A549 (cell line): ENCODE measurements at regions not wholly inside any gene's neighbourhood (a gene's known extent, or its start where the extent isn't known, plus 50 kb on each side); places are given as distances from the start of the nearest gene placed in this dataset.

Source experiments
- ATAC-seq, 2 experiments: fragments of 200-7000 bp in 1 of 2; fragments of >200 bp in 1 of 2; cut with Nextera tagmentation in 1 of 2; cut with Tn5 transposase in 1 of 2; 3 replicates each; pipeline versions ENCODE4 v1.8.0 to v1.9.1; 2018 to 2020; ENCODE audit warnings: mild to moderate bottlenecking in 1 of 2, moderate library complexity in 1 of 2
- CTCF ChIA-PET: fragments of 300-600 bp; sonication (Branson Sonifier 250); formaldehyde crosslinking; extraction: SDS; loops from one replicate; lab custom pipeline; 2021; ENCODE audit warnings: antibody characterized with exemption, inconsistent platforms; lab: Yijun Ruan, JAX
- POLR2A ChIA-PET: fragments of 350-600 bp; formaldehyde crosslinking; extraction: SDS; loops from one replicate; lab custom pipeline; 2021; ENCODE audit warnings: antibody characterized with exemption, inconsistent platforms; lab: Yijun Ruan, JAX
- DNase-seq, 2 experiments: peaks; one replicate each; pipeline versions ENCODE4 v3.0.0 to v3.0.0-alpha.2; 2011 to 2016; ENCODE audit warnings: low read depth in 1 of 2, low spot score in 1 of 2
- FAIRE-seq: peaks from 2 replicates; lab custom pipeline; 2011; peaks lifted over from hg19 to GRCh38; lab: Jason Lieb, UNC
- H3K27ac ChIP-seq, 2 experiments: fragments of >200 bp; sonication (Bioruptor Twin); formaldehyde crosslinking; 3 replicates each; pipeline ENCODE4 v1.5.1; 2016 to 2017
- H3K4me1 ChIP-seq: fragments of >200 bp; sonication (Bioruptor Twin); formaldehyde crosslinking; 3 replicates; pipeline ENCODE4 v1.6.1; 2016
- H3K4me2 ChIP-seq: fragments of >200 bp; sonication (Bioruptor Twin); formaldehyde crosslinking; 3 replicates; pipeline ENCODE4 v1.6.1; 2016
- H3K4me3 ChIP-seq: fragments of >200 bp; sonication (Bioruptor Twin); formaldehyde crosslinking; 3 replicates; pipeline ENCODE4 v1.5.1; 2016
- H3K9me3 ChIP-seq: fragments of >200 bp; sonication (Bioruptor Twin); formaldehyde crosslinking; 3 replicates; pipeline ENCODE4 v1.6.1; 2016
- CBX2 ChIP-seq: fragments of 200-600 bp; sonication (generic); IDR thresholded peaks from 2 replicates; pipeline ENCODE4 v1.6.1; 2016; ENCODE audit warnings: low read depth, mild to moderate bottlenecking, borderline replicate concordance
- CHD2 ChIP-seq: fragments of 150-350 bp; IDR thresholded peaks from 2 replicates; pipeline ENCODE4 v1.6.1; 2014; ENCODE audit warnings: low read length; ENCODE audit not compliant: partially characterized antibody
- EHF ChIP-seq: fragments of 250-450 bp; sonication (Bioruptor Pico); IDR thresholded peaks from 2 replicates; pipeline ENCODE4 v1.5.0; 2020; ENCODE audit warnings: mild to moderate bottlenecking
- EHMT2 ChIP-seq: fragments of 200-600 bp; sonication (generic); IDR thresholded peaks from 2 replicates; pipeline ENCODE4 v1.6.1; 2016; ENCODE audit warnings: antibody characterized with exemption, low read depth, mild to moderate bottlenecking, moderate library complexity
- EP300 ChIP-seq, 2 experiments: fragments of >200 bp; sonication (Bioruptor Twin); formaldehyde crosslinking; IDR thresholded peaks; 2 replicates in 1 of 2; 3 replicates in 1 of 2; pipeline ENCODE4 v1.6.1; 2016 to 2017
- FOSL2 ChIP-seq, 2 experiments: fragments of 450-650 bp in 1 of 2; fragments of >200 bp in 1 of 2; sonication (Bioruptor Twin) in 1 of 2; formaldehyde crosslinking; IDR thresholded peaks; 2 replicates each; pipeline versions ENCODE4 v1.5.0 to v1.6.1; 2016 to 2020; ENCODE audit warnings: mild to moderate bottlenecking in 1 of 2, moderate library complexity in 1 of 2
- FOXS1 ChIP-seq: fragments of 250-450 bp; sonication (Bioruptor Pico); IDR thresholded peaks from 2 replicates; pipeline ENCODE4 v1.5.0; 2020; ENCODE audit warnings: mild to moderate bottlenecking, moderate library complexity
- GATA3 ChIP-seq: IDR thresholded peaks from 2 replicates; pipeline ENCODE4 v1.6.1; 2012; ENCODE audit warnings: borderline replicate concordance
- HDAC2 ChIP-seq: fragments of 200-600 bp; sonication (generic); IDR thresholded peaks from 2 replicates; pipeline ENCODE4 v1.6.1; 2016
- HOXB13 ChIP-seq: fragments of 250-450 bp; sonication (Bioruptor Pico); IDR thresholded peaks from 2 replicates; pipeline ENCODE4 v1.5.0; 2020; ENCODE audit warnings: low read depth, mild to moderate bottlenecking, moderate library complexity
- JUN ChIP-seq, 2 experiments: fragments of >200 bp; sonication (Bioruptor Twin); formaldehyde crosslinking; IDR thresholded peaks; 2 replicates in 1 of 2; 3 replicates in 1 of 2; pipeline ENCODE4 v1.6.1; 2016 to 2017
- KDM1A ChIP-seq: fragments of 200-600 bp; sonication (generic); IDR thresholded peaks from 2 replicates; pipeline ENCODE4 v1.6.1; 2016; ENCODE audit warnings: low read depth, mild to moderate bottlenecking
- MAZ ChIP-seq: fragments of 150-350 bp; IDR thresholded peaks from 2 replicates; pipeline ENCODE4 v1.6.1; 2014; ENCODE audit warnings: antibody characterized with exemption, low read depth, low read length, borderline replicate concordance
- MYC ChIP-seq: IDR thresholded peaks from 2 replicates; pipeline ENCODE4 v1.6.1; 2012; ENCODE audit warnings: mild to moderate bottlenecking, inconsistent platforms, low read length, improper control_type of control experiment, borderline replicate concordance
- NFE2L2 ChIP-seq: fragments of 150-350 bp; conservative IDR thresholded peaks from 2 replicates; pipeline ENCODE4 v1.6.1; 2014; ENCODE audit warnings: low read length
- NR3C1 ChIP-seq: fragments of >200 bp; sonication (Bioruptor Twin); formaldehyde crosslinking; IDR thresholded peaks from 3 replicates; pipeline ENCODE4 v1.6.1; 2017
- PHF8 ChIP-seq: fragments of 200-600 bp; sonication (generic); IDR thresholded peaks from 2 replicates; pipeline ENCODE4 v1.6.1; 2016; ENCODE audit warnings: low read depth, mild to moderate bottlenecking, antibody characterized with exemption, moderate library complexity, borderline replicate concordance
- POLR2AphosphoS2 ChIP-seq: conservative IDR thresholded peaks from 2 replicates; pipeline ENCODE4 v1.6.1; 2012; ENCODE audit warnings: low read length, improper control_type of control experiment, inconsistent platforms
- REST ChIP-seq: fragments of 200-600 bp; sonication (generic); IDR thresholded peaks from 2 replicates; pipeline ENCODE4 v1.6.1; 2016; ENCODE audit warnings: antibody characterized with exemption, mild to moderate bottlenecking, moderate library complexity
- RFX5 ChIP-seq: fragments of 450-650 bp; IDR thresholded peaks from 2 replicates; pipeline ENCODE4 v1.7.1; 2014; ENCODE audit warnings: antibody characterized with exemption, mild to moderate bottlenecking, moderate library complexity
- SREBF2 ChIP-seq: fragments of 450-650 bp; IDR thresholded peaks from 2 replicates; pipeline ENCODE4 v1.6.1; 2014; ENCODE audit warnings: mild to moderate bottlenecking, moderate library complexity
- TFCP2L1 ChIP-seq: fragments of 250-450 bp; sonication (Bioruptor Pico); IDR thresholded peaks from 2 replicates; pipeline ENCODE4 v1.5.0; 2021; ENCODE audit warnings: mild to moderate bottlenecking
- TP53 ChIP-seq: fragments of 250-450 bp; sonication (Bioruptor Pico); IDR thresholded peaks from 2 replicates; pipeline ENCODE4 v1.5.0; 2021; ENCODE audit warnings: mild to moderate bottlenecking, moderate library complexity
- ZFP36 ChIP-seq: fragments of 450-650 bp; IDR thresholded peaks from 2 replicates; pipeline ENCODE4 v1.6.1; 2014; ENCODE audit warnings: borderline replicate concordance; ENCODE audit not compliant: partially characterized antibody
- ZSCAN20 ChIP-seq: fragments of 250-450 bp; sonication (Bioruptor Pico); IDR thresholded peaks from 2 replicates; pipeline ENCODE4 v1.8.0; 2022; ENCODE audit warnings: mild to moderate bottlenecking, moderate library complexity
- WGBS: methylation state at CpG from one replicate; pipeline ENCODE4 v1.1.6; 2017; ENCODE audit errors: missing lambda C conversion rate; 5-methylcytosine and 5-hydroxymethylcytosine counted together
- TF ChIP-seq, protein P1 (sequence below): IDR thresholded peaks from 2 replicates; pipeline ENCODE4 v1.6.1; 2012
- TF ChIP-seq, protein P2 (sequence below): fragments of >200 bp; sonication (Bioruptor Twin); formaldehyde crosslinking; IDR thresholded peaks from 3 replicates; pipeline ENCODE4 v1.5.1; 2016
- TF ChIP-seq, protein P3 (sequence below): IDR thresholded peaks from 2 replicates; pipeline ENCODE4 v1.6.1; 2012

- Histone ChIP-seq H3K4me3 (no peak overlapping the region), H3K4me1 (no peaks in the 10 kb centered on the region), H3K9me3 (no peaks in the 10 kb centered on the region), H3K4me2 (no peak overlapping the region), H3K27ac (no peak overlapping the region)
- POLR2A ChIA-PET = no interaction called here
- 44% methylated on average over 4 of the region's 4 CpGs for WGBS
- ATAC-seq (no peak), FAIRE-seq (no peak), DNase-seq (no peak)
- TF ChIP-seq, protein P1, sequence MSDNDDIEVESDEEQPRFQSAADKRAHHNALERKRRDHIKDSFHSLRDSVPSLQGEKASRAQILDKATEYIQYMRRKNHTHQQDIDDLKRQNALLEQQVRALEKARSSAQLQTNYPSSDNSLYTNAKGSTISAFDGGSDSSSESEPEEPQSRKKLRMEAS = no peak
- no peak for TF ChIP-seq CBX2
- TF ChIP-seq REST = no peak
- TF ChIP-seq PHF8 = no peak
- TF ChIP-seq RFX5 = no peak
- TF ChIP-seq ZSCAN20 = no peak
- no peak for TF ChIP-seq KDM1A
- no peak for TF ChIP-seq JUN (IDR thresholded peaks at IDR 0.05)
- no peak for TF ChIP-seq ZFP36
- TF ChIP-seq, protein P2, sequence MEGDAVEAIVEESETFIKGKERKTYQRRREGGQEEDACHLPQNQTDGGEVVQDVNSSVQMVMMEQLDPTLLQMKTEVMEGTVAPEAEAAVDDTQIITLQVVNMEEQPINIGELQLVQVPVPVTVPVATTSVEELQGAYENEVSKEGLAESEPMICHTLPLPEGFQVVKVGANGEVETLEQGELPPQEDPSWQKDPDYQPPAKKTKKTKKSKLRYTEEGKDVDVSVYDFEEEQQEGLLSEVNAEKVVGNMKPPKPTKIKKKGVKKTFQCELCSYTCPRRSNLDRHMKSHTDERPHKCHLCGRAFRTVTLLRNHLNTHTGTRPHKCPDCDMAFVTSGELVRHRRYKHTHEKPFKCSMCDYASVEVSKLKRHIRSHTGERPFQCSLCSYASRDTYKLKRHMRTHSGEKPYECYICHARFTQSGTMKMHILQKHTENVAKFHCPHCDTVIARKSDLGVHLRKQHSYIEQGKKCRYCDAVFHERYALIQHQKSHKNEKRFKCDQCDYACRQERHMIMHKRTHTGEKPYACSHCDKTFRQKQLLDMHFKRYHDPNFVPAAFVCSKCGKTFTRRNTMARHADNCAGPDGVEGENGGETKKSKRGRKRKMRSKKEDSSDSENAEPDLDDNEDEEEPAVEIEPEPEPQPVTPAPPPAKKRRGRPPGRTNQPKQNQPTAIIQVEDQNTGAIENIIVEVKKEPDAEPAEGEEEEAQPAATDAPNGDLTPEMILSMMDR = no peak
- TF ChIP-seq NFE2L2 = no peak
- no peak for TF ChIP-seq CHD2
- TF ChIP-seq FOXS1 (CRISPR knock-in tag) = no peak
- TF ChIP-seq EHF (CRISPR knock-in tag) = no peak
- no peak for TF ChIP-seq GATA3
- TF ChIP-seq EP300 (IDR thresholded peaks at IDR 0.05) = no peak
- TF ChIP-seq HDAC2 = no peak
- no peak for TF ChIP-seq NR3C1
- CTCF ChIA-PET = no interaction called here
Measured at GRCh38 chr14:98175436-98175835, 1096.6 kb downstream of the BCL11B start.

DNA sequence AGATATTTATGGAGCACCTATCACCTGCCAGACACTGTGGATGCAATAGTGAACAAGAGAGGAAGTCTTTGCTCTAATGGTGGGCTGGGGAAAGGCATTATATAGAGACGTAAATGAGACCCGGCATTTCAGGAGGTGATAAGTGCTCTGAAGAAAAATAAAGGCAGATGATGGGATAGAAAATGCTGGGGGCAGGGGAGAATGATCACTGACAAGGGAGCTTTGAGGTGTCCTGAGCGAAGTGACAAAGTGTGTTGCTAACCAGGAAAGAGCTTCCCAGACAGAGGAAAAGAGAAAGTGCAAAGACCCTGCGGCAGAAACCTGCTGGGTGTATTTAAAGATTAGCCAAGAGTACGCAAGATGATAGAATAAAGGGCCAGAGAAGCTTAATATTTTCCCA lies 1096.1 kb downstream of the BCL11B start:
- no peak for ATAC-seq
- FAIRE-seq = no peak
- TF ChIP-seq REST = no peak
- no peak for TF ChIP-seq MAZ
- no peak for TF ChIP-seq MYC
- TF ChIP-seq HOXB13 (CRISPR knock-in tag) = no peak
- no peak for TF ChIP-seq POLR2AphosphoS2
- no peak for TF ChIP-seq EHF (CRISPR knock-in tag)
- no peak for TF ChIP-seq FOSL2 (IDR thresholded peaks at IDR 0.05)
- TF ChIP-seq FOSL2 (CRISPR knock-in tag; IDR thresholded peaks at IDR 0.05) = no peak
- no peak for TF ChIP-seq TFCP2L1 (CRISPR knock-in tag)
- no peak for TF ChIP-seq SREBF2
- no peak for TF ChIP-seq EHMT2
- TF ChIP-seq TP53 (CRISPR knock-in tag) = no peak
- no peak for TF ChIP-seq GATA3
- TF ChIP-seq, protein P3, sequence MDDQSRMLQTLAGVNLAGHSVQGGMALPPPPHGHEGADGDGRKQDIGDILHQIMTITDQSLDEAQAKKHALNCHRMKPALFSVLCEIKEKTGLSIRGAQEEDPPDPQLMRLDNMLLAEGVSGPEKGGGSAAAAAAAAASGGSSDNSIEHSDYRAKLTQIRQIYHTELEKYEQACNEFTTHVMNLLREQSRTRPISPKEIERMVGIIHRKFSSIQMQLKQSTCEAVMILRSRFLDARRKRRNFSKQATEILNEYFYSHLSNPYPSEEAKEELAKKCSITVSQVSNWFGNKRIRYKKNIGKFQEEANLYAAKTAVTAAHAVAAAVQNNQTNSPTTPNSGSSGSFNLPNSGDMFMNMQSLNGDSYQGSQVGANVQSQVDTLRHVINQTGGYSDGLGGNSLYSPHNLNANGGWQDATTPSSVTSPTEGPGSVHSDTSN = no peak
- no peak for TF ChIP-seq KDM1A

More for the DNA sequence above, 1096.1 kb downstream of the BCL11B start:
- no peak for DNase-seq
- H3K4me1 ChIP-seq = no peaks in the 10 kb centered on the region
- H3K9me3 ChIP-seq = no peaks in the 10 kb centered on the region
- H3K4me2 ChIP-seq = no peak overlapping the region
- WGBS = 19% methylated on average over 5 of the region's 5 CpGs
- CTCF ChIA-PET = no interaction called here
- no peak overlapping the region for H3K27ac ChIP-seq
- POLR2A ChIA-PET = no interaction called here
- no peak overlapping the region for H3K4me3 ChIP-seq
